ENCODE measurements at regions not wholly inside any gene's neighbourhood (a gene's known extent, or its start where the extent isn't known, plus 50 kb on each side); places are given as distances from the start of the nearest gene placed in this dataset.

GRCh38 chr7:55285665-55286064, 79.5 kb upstream of the LANCL2 start:
- H3K27me3 Mint-ChIP-seq (ENCODE audit: unreplicated experiment), result no peaks in the 10 kb centered on the region
- TF ChIP-seq CTCF (IDR thresholded peaks at IDR 0.05; ENCODE audit: partially characterized antibody, unreplicated experiment), result no peak
- no peaks in the 10 kb centered on the region for H3K9me3 Mint-ChIP-seq (ENCODE audit: unreplicated experiment)
- H3K4me3 Mint-ChIP-seq (ENCODE audit: unreplicated experiment), result no peak overlapping the region
- H3K27ac Mint-ChIP-seq (ENCODE audit: unreplicated experiment), result no peak overlapping the region
- no peaks in the 10 kb centered on the region for H3K4me1 Mint-ChIP-seq (ENCODE audit: low read depth, unreplicated experiment)
- no peak for DNase-seq
- H3K36me3 Mint-ChIP-seq (ENCODE audit: unreplicated experiment), result no peaks in the 10 kb centered on the region

GRCh38 chr7:55286666-55287065, 78.5 kb upstream of the LANCL2 start:
- Mint-ChIP-seq H3K9me3 (ENCODE audit: unreplicated experiment) (no peaks in the 10 kb centered on the region), H3K27ac (ENCODE audit: unreplicated experiment) (no peak overlapping the region), H3K4me1 (ENCODE audit: low read depth, unreplicated experiment) (no peaks in the 10 kb centered on the region), H3K4me3 (ENCODE audit: unreplicated experiment) (no peak overlapping the region), H3K36me3 (ENCODE audit: unreplicated experiment) (no peaks in the 10 kb centered on the region), H3K27me3 (ENCODE audit: unreplicated experiment) (no peaks in the 10 kb centered on the region)
- no peak for DNase-seq
- TF ChIP-seq CTCF (IDR thresholded peaks at IDR 0.05; ENCODE audit: partially characterized antibody, unreplicated experiment), result no peak

- DNase-seq, result no peak
- no peak overlapping the region for H3K27ac Mint-ChIP-seq (ENCODE audit: unreplicated experiment)
- no peak overlapping the region for H3K4me3 Mint-ChIP-seq (ENCODE audit: unreplicated experiment)
- H3K4me1 Mint-ChIP-seq (ENCODE audit: low read depth, unreplicated experiment), result no peaks in the 10 kb centered on the region
- H3K9me3 Mint-ChIP-seq (ENCODE audit: unreplicated experiment), result no peaks in the 10 kb centered on the region
- no peak for TF ChIP-seq CTCF (IDR thresholded peaks at IDR 0.05; ENCODE audit: partially characterized antibody, unreplicated experiment)
- H3K36me3 Mint-ChIP-seq (ENCODE audit: unreplicated experiment), result no peaks in the 10 kb centered on the region
- peaks cover 3% of the 10 kb centered on the region for H3K27me3 Mint-ChIP-seq (ENCODE audit: unreplicated experiment)
Observed at GRCh38 chr7:55288070-55288824, 76.9 kb upstream of the LANCL2 start.

GRCh38 chr7:55296070-55296469, 69.1 kb upstream of the LANCL2 start:
- Mint-ChIP-seq H3K9me3 (ENCODE audit: unreplicated experiment) (peaks cover 3% of the 10 kb centered on the region), H3K36me3 (ENCODE audit: unreplicated experiment) (no peaks in the 10 kb centered on the region), H3K4me1 (ENCODE audit: low read depth, unreplicated experiment) (no peaks in the 10 kb centered on the region), H3K27me3 (ENCODE audit: unreplicated experiment) (peaks cover 3% of the 10 kb centered on the region), H3K27ac (ENCODE audit: unreplicated experiment) (no peak overlapping the region), H3K4me3 (ENCODE audit: unreplicated experiment) (no peak overlapping the region)
- DNase-seq, result no peak
- no peak for TF ChIP-seq CTCF (IDR thresholded peaks at IDR 0.05; ENCODE audit: partially characterized antibody, unreplicated experiment)

- no peak for DNase-seq
- Mint-ChIP-seq H3K9me3 (ENCODE audit: unreplicated experiment) (peaks cover 3% of the 10 kb centered on the region), H3K36me3 (ENCODE audit: unreplicated experiment) (no peaks in the 10 kb centered on the region), H3K4me1 (ENCODE audit: low read depth, unreplicated experiment) (no peaks in the 10 kb centered on the region), H3K27ac (ENCODE audit: unreplicated experiment) (no peak overlapping the region), H3K27me3 (ENCODE audit: unreplicated experiment) (peaks cover 3% of the 10 kb centered on the region), H3K4me3 (ENCODE audit: unreplicated experiment) (no peak overlapping the region)
- no peak for TF ChIP-seq CTCF (IDR thresholded peaks at IDR 0.05; ENCODE audit: partially characterized antibody, unreplicated experiment)
Observed at GRCh38 chr7:55299273-55299967, 65.7 kb upstream of the LANCL2 start.
